GM12878 (cell line): ENCODE measurements at regions not wholly inside any gene's neighbourhood (a gene's known extent, or its start where the extent isn't known, plus 50 kb on each side); places are given as distances from the start of the nearest gene placed in this dataset.

Source experiments
- ASH2L ChIP-seq: fragments of 300-600, 200-600 bp; sonication (generic); IDR thresholded peaks from 2 replicates; pipeline ENCODE4 v1.6.1; 2017; ENCODE audit warnings: low read depth, mild to moderate bottlenecking, borderline replicate concordance
- KDM1A ChIP-seq: fragments of 200-600 bp; sonication (generic); IDR thresholded peaks from 2 replicates; pipeline ENCODE4 v1.6.1; 2016; ENCODE audit warnings: borderline replicate concordance
- PBX3 ChIP-seq: IDR thresholded peaks from 2 replicates; pipeline ENCODE4 v1.6.1; 2011; ENCODE audit warnings: mild to moderate bottlenecking, low read depth, low read length, moderate library complexity; ENCODE audit not compliant: insufficient replicate concordance
- PML ChIP-seq: IDR thresholded peaks from 2 replicates; pipeline ENCODE4 v1.6.1; 2012; ENCODE audit warnings: low read length, inconsistent platforms
- SREBF2 ChIP-seq: IDR thresholded peaks from 2 replicates; pipeline ENCODE4 v1.6.1; 2012; ENCODE audit warnings: mild to moderate bottlenecking, low read length
- ZBTB40 ChIP-seq: fragments of 450-650 bp; IDR thresholded peaks from 2 replicates; pipeline ENCODE4 v1.6.1; 2016; ENCODE audit warnings: mild to moderate bottlenecking, moderate library complexity, borderline replicate concordance
- ZSCAN29 ChIP-seq: fragments of 450-650 bp; IDR thresholded peaks from 2 replicates; pipeline ENCODE4 v1.6.1; 2017; ENCODE audit warnings: mild to moderate bottlenecking, moderate library complexity

- no peak for TF ChIP-seq PBX3
- no peak for TF ChIP-seq ASH2L
- no peak for TF ChIP-seq PML
- no peak for TF ChIP-seq ZSCAN29
- no peak for TF ChIP-seq KDM1A
- TF ChIP-seq ZBTB40 = no peak
- no peak for TF ChIP-seq SREBF2
- TF ChIP-seq, all 136 proteins: peak for 0
These were observed 116.2 kb upstream of the CNTLN start (continued) for GRCh38 chr9:17018540-17019196.
